Suppressor macrophage treated with lipopolysaccharide for 1 hour (primary cell): ENCODE measurements at regions not wholly inside any gene's neighbourhood (a gene's known extent, or its start where the extent isn't known, plus 50 kb on each side); places are given as distances from the start of the nearest gene placed in this dataset.
"Not testable (repeated sequence)": the region's sequence is repeated elsewhere in the genome, so short reads cannot be mapped to it uniquely, and the experiment has no call there.

Experiments
- DNase-seq, 3 donors: peaks; one replicate each; pipeline ENCODE4 v3.0.0-alpha.2; 2020 to 2022

- peak; percentile 73 to 84 (median 82) for DNase-seq
These were observed 67.0 kb downstream of the CHRNA1 start for GRCh38 chr2:174697255-174697654.

DNA sequence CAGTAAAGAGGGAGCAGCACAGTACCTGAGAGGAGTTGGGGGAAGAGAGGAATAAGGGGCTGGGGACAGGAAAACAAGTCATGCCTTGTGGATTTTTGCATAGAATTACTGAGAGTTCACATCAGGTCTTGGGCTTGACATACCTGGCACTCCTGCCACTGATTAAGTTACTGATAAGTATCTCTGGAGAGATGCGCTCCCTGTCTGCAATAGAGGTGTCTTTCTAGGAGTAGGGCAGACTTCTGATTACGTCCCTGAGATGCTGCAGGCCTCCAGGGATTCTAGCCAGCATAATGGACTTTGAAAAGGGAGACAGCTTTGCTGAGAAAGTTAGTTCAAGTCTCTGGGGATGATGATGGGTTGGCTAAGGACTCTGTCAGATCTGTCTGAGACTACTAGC is 69.4 kb downstream of the CHRNA1 start:
- DNase-seq = no peak

DNA sequence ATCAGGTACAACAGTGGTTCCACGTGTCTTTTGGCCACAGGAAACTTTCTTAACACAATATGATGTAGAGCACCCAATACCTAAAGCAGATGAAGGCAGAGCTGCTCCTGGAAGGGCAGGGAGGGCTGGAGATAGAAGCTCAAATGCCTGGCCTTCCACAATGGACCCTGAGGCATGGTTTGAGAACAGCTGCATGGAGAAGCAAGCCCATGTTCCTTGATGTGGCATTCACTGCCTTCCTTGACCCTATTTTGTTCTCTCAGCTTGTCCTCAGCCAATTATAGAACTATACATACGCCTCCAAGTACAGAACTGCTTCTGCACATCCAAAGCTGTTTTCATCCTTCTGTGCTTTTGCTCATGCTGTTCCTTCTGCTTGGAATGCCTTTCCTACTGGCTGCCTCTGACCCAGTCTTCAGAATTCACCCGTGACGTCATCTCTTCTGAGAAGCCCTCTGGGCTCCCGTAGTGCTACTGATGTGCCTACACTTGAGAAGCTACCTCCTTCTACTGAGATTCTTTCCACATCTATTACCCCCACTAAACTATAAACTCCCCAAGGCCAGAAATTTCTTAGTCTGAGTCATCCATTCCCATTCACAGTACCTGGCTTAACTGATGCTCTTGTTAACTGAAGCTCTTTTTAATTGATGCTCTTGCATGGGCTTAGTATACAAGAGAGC is 69.9 kb downstream of the CHRNA1 start:
- DNase-seq = no peak

- no peak for DNase-seq
These were observed 70.9 kb downstream of the CHRNA1 start for GRCh38 chr2:174693344-174693743.

GRCh38 chr2:174692256-174692919 is 71.9 kb downstream of the CHRNA1 start:
- DNase-seq = no peak

GRCh38 chr2:174691201-174691779 is 73.0 kb downstream of the CHRNA1 start:
- peak; percentile 72 to 79 (median 76) for DNase-seq

DNA sequence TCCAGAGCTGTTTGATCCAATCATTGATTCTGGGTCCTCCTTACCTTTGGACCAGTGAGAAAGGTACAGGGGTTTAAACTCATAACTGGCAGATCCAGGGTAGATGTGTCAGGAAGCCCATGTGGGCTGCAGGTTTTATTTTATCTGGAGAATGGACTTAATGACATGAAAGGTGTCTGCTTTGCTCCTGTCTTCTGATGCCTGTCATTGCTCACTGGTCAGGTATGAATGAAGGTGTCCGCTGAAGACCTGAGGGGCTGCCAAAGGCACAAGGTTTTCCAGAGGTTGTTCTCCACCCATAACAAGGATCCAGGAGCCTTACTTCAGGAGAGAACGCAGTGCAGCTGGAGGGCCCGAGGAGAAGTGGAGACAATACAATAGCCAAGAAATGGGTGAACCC is 74.2 kb downstream of the CHRNA1 start:
- no peak for DNase-seq

GRCh38 chr2:174688079-174688478 is 76.2 kb downstream of the CHRNA1 start:
- DNase-seq = peak; percentile 58 to 81 (median 80)

DNA sequence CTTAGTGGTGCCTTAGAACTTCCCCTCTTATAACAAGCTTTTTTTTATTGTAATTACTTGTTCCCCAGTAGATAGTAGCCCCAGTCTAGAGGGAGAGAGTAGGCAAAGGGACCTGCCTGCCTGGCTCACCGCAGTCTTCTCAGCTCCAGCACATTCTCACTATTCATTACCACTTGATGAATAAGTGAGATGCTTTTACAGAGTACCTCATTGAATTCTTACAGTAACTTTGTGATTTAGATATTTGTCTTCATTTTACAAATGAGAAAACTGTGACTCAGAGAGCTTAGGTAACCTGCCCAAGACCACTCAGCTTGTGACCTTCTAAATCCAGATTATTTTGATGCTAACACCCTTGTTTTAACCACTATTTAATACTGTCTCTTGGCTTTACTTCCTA is 77.8 kb downstream of the CHRNA1 start:
- DNase-seq = no peak

DNA sequence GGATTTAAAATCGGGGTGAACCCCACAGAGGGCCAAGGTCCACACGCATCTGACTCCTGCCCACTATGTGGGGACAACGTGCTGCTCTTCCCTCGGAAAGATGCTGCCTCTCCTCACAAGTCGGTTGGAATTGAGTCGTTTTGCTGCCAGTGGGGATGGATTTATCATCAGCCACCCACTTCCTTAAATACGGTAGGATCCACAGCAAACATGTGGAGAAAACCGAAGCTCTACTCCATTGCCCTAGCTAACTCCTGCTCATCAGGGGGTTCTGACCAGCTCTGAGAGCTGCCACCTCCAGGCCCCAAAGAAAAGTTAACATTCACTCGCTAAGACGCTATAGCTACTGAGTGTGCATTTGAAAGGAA is 80.9 kb downstream of the CHRNA1 start:
- DNase-seq = peak; percentile 48 to 58 (median 52)

DNA sequence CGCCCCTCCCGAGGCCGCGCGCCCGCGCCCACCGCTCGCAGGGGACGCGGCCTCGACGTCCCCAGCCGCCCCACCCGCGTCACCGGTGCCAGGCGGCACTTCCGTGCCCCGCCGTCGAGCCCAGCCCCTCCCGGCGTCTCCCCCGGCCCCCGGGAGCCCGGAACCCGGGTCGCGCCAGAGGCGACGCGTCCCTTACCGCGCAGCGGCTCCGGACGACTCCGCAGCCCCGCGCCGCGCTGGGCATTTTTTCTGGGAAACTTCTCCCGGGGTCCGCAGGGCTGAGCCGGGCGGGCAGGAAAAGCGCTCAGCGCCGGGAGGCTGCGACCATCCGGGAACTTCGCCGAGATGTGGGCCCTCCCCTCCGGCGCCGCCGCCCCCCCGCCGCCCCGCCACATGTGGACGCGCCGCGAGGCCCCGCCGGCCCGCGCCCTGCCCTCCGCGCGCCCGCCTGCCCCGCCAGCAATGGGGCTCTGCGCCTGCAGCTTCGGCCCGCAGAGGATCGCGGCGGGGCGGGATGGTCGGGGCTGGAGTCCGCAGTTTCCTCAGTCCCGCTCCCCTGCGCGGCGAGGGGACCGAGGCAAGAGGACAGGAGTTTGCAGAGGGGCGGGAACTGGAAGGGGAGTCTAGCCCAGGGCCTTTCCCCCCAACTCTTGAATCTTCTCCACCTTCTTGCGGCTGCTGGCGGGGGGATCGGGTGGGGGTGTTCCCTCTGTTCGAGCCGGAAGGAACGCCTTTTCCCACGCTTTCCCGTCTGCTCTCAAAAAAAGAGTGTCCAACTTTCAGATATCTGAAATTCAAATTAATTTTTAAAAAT is 81.5 kb downstream of the CHRNA1 start:
- peak; percentile 52 to 81 (median 59) for DNase-seq

DNA sequence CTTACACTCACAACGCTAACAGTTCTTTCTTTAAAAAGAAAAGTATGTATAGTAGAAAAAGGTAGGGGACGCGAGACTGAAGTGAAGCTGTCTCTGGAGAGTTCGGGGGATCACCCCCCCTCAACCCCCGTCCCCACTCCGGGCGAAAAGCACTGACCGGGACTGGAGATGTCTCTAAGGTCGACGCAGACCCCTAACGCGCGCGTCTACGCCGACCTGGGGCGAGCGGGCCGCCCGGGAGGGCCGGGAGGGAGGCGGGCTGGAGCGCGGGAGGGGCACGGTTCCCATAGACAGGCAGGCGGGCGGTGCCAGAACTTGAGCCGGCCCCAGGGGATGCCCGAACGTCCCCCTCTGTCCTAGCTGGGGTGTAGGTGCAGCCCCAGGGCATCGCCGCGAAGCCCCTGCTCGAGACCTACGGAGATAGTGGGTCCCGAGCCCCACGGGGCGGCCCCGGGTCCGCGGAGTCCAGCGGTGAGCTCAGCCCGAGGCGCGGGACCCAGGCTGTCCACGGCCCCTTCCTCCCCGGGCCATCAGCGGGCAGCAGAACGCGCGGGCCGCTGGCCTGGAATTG is 82.2 kb downstream of the CHRNA1 start:
- DNase-seq = peak in 2 of 3 donors; percentile 49 to 67

GRCh38 chr2:174681099-174682006 is 82.9 kb downstream of the CHRNA1 start:
- DNase-seq = peak in 1 of 3 donors; percentile 20

- no peak for DNase-seq
These were observed 82.6 kb upstream of the WIPF1 start for GRCh38 chr2:174680221-174680620.

GRCh38 chr2:174678395-174678794 is 80.8 kb upstream of the WIPF1 start:
- no peak for DNase-seq

DNA sequence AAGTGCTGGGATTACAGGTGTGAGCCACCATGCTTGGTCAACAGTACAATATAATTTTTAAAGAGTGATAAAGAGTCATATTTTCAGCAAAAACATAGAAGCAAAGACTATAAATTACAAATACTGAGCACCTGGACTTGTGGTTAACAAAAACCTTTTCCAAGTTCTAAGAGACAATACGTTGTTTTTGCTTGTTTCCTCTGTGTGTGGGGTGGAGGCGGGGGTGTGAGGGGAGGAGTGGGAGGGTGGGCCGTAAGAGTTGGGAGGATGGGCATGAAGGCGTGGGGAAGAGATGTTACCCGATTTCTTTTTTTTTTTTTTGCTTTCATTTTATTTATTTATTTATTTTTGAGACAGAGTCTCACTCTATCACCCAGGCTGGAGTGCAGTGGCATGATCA is 78.0 kb upstream of the WIPF1 start:
- DNase-seq = no peak

GRCh38 chr2:174673876-174674275 is 76.3 kb upstream of the WIPF1 start:
- DNase-seq = no peak

DNA sequence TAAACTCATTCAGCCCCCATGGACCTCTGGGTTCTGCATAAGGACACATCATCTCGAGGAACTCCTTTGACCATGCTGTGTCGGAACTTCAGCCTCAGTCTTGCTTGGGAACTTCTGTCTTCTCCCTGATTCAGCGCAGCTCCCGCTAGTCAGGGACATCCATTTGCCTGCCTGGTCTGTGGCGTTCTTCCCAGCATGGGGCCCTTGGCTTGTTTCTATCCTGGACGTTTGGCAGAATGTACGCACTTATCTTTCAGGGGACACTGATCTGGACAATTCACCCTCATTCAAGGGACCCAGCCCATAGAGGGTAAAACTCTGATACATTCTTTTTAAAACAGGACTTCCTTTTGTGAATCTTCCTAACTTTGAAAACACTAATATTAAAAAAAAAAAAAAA is 75.8 kb upstream of the WIPF1 start:
- DNase-seq = no peak

GRCh38 chr2:174671532-174671931 is 73.9 kb upstream of the WIPF1 start:
- not testable (repeated sequence) for DNase-seq

DNA sequence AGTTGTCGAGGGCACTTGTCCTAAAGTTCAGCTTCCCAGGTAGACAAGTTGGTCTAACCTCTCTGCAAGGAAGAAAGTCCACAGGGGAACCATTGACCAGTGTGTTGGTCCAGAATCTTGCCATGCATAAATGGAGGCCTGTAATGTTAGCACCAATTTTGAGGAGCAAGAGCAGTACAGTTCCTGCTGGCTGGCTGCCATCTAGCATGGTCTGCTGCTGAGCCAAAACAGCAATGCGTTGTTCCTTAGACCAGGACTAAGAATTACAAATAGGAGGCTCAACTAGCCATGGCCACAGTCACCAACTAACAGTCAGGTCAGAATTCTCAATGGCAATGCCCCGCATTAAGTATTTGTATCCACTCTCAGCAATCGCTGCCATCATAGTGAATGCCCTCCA is 72.8 kb upstream of the WIPF1 start:
- DNase-seq = no peak

DNA sequence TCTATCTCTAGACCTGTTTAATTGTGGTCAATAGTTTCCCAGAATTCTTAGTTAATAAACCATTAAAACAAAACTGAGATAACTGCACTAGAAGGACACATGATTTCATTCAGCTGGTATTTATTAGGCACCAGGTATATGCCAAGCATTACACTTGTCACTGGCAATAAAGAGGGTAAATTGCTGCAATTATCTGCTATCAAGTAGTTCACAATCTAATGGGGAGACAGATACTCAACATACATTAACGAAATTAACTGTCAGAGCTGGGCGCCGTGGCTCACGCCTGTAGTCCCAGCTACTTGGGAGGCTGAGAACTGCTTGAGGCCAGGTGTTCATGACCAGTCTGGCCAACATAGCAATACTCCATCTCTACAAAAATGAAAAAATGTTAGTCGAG is 71.7 kb upstream of the WIPF1 start:
- DNase-seq = no peak

- no peak for DNase-seq
These were observed 70.5 kb upstream of the WIPF1 start for GRCh38 chr2:174668075-174668474.
